ENCODE measurements at regions not wholly inside any gene's neighbourhood (a gene's known extent, or its start where the extent isn't known, plus 50 kb on each side); places are given as distances from the start of the nearest gene placed in this dataset.

DNA sequence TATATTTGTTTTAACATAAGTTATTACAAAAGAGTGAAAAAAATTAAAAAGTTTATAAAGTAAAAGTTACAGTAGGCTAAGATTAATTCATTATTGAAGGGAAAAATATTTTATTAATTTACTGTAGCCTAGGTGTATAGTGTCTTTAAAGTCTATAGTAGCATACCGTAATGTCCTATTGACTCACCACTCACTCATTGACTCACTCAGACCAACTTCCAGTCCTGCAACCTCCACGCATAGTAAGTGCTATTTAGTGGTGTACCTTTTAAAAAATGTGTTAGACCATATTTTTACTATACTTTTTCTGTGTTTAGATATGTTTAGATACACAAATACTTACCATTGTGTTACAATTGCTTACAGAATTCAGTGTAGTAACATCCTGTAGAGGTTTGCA lies 841.1 kb downstream of the CENPC start:
- no peak for TF ChIP-seq CTCF (IDR thresholded peaks at IDR 0.05; ENCODE audit: low read depth, low read length)
- H3K4me3 ChIP-seq (ENCODE audit: low read depth, low read length): no peak overlapping the region
- no peaks in the 10 kb centered on the region for H3K27me3 ChIP-seq (ENCODE audit: control insufficient read depth, insufficient read depth, low read length)
- POLR2A ChIA-PET: no interaction called here
- H3K27ac ChIP-seq (ENCODE audit: low read depth, low read length): no peak overlapping the region
- no peaks in the 10 kb centered on the region for H3K9me3 ChIP-seq (ENCODE audit: control insufficient read depth, insufficient read depth, low read length)
- DNase-seq (ENCODE audit: low read depth, low spot score): no peak
- CTCF ChIA-PET: no interaction called here

- POLR2A ChIA-PET: no interaction called here
Observed at GRCh38 chr4:66694739-66695138, 850.6 kb downstream of the CENPC start.

GRCh38 chr4:66693694-66694093 lies 851.6 kb downstream of the CENPC start:
- ChIA-PET POLR2A (no interaction called here), CTCF (no interaction called here)
- H3K9me3 ChIP-seq (ENCODE audit: control insufficient read depth, insufficient read depth, low read length): peaks cover 4% of the 10 kb centered on the region; the same call in 1 of the 2 replicates
- no peak for TF ChIP-seq CTCF (IDR thresholded peaks at IDR 0.05; ENCODE audit: low read depth, low read length)
- DNase-seq (ENCODE audit: low read depth, low spot score): no peak
- no peaks in the 10 kb centered on the region for H3K27me3 ChIP-seq (ENCODE audit: control insufficient read depth, insufficient read depth, low read length)
- no peak overlapping the region for H3K27ac ChIP-seq (ENCODE audit: low read depth, low read length)
- no peak overlapping the region for H3K4me3 ChIP-seq (ENCODE audit: low read depth, low read length)

More at GRCh38 chr4:66694739-66695138, 850.6 kb downstream of the CENPC start:
- CTCF ChIA-PET: no interaction called here
- Histone ChIP-seq H3K27ac (ENCODE audit: low read depth, low read length) (no peak overlapping the region), H3K9me3 (ENCODE audit: control insufficient read depth, insufficient read depth, low read length) (peaks cover 4% of the 10 kb centered on the region; the same call in 1 of the 2 replicates), H3K27me3 (ENCODE audit: control insufficient read depth, insufficient read depth, low read length) (no peaks in the 10 kb centered on the region), H3K4me3 (ENCODE audit: low read depth, low read length) (no peak overlapping the region)
- no peak for TF ChIP-seq CTCF (IDR thresholded peaks at IDR 0.05; ENCODE audit: low read depth, low read length)
- DNase-seq (ENCODE audit: low read depth, low spot score): no peak

GRCh38 chr4:66691101-66691500 lies 854.2 kb downstream of the CENPC start:
- POLR2A ChIA-PET: no interaction called here
- no peak overlapping the region for H3K4me3 ChIP-seq (ENCODE audit: low read depth, low read length)
- CTCF ChIA-PET: interaction anchor here (0.8 kb wide), 1 partner anchor 118 kb away, joined by 3 read pairs; no protein-coding TSS in a partner anchor
- H3K9me3 ChIP-seq (ENCODE audit: control insufficient read depth, insufficient read depth, low read length): peaks cover 4% of the 10 kb centered on the region; the same call in 1 of the 2 replicates
- TF ChIP-seq CTCF (IDR thresholded peaks at IDR 0.05; ENCODE audit: low read depth, low read length): no peak
- no peaks in the 10 kb centered on the region for H3K27me3 ChIP-seq (ENCODE audit: control insufficient read depth, insufficient read depth, low read length)
- H3K27ac ChIP-seq (ENCODE audit: low read depth, low read length): no peak overlapping the region
- DNase-seq (ENCODE audit: low read depth, low spot score): no peak

DNA sequence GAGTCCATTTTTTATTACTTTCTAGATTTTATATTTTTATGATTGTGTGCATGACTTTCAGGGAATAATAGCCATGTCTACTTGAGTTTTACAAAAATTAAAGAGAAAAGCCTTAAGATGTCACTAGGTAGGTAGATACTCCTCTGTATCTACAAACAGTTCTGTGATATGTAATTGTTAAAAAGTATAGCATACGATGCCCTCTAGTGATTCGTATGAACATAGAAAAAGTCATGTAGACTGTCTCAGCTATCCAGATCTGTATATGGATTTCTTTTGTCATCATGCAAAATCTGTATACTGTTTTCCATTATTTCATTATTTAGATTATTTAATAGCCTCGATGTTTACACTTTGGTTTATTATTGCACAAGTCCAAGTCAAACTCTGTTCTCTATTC lies 856.6 kb downstream of the CENPC start:
- POLR2A ChIA-PET: no interaction called here
- H3K4me3 ChIP-seq (ENCODE audit: low read depth, low read length): no peak overlapping the region
- no peak overlapping the region for H3K27ac ChIP-seq (ENCODE audit: low read depth, low read length)
- peaks cover 3% of the 10 kb centered on the region; the same call in 1 of the 2 replicates for H3K9me3 ChIP-seq (ENCODE audit: control insufficient read depth, insufficient read depth, low read length)
- TF ChIP-seq CTCF (IDR thresholded peaks at IDR 0.05; ENCODE audit: low read depth, low read length): no peak
- DNase-seq (ENCODE audit: low read depth, low spot score): no peak
- no peaks in the 10 kb centered on the region for H3K27me3 ChIP-seq (ENCODE audit: control insufficient read depth, insufficient read depth, low read length)
- CTCF ChIA-PET: interaction anchor here (0.6 kb wide), 1 partner anchor 245 kb away, joined by 3 read pairs; no protein-coding TSS in a partner anchor

All from AG04450 (cell line).